ENCODE measurements at regions not wholly inside any gene's neighbourhood (a gene's known extent, or its start where the extent isn't known, plus 50 kb on each side); places are given as distances from the start of the nearest gene placed in this dataset.

- Histone ChIP-seq H3K9ac (ENCODE audit: low read length) (no peak overlapping the region), H3K4me1 (ENCODE audit: control insufficient read depth, insufficient read depth, low read length) (no peaks in the 10 kb centered on the region), H3K4me3 (ENCODE audit: low read length) (no peak overlapping the region), H3K27me3 (ENCODE audit: control insufficient read depth, insufficient read depth, low read length) (no peaks in the 10 kb centered on the region), H3K27ac (ENCODE audit: low read depth, low read length) (no peak overlapping the region), H3K36me3 (ENCODE audit: control insufficient read depth, insufficient read depth, low read length) (no peaks in the 10 kb centered on the region)
Measured at GRCh38 chr18:64650068-64650467, 501.2 kb upstream of the LINC00305 start.

GRCh38 chr18:64645753-64646152 lies 496.9 kb upstream of the LINC00305 start:
- Histone ChIP-seq H3K36me3 (ENCODE audit: control insufficient read depth, insufficient read depth, low read length) (no peaks in the 10 kb centered on the region), H3K4me1 (ENCODE audit: control insufficient read depth, insufficient read depth, low read length) (no peaks in the 10 kb centered on the region), H3K27me3 (ENCODE audit: control insufficient read depth, insufficient read depth, low read length) (no peaks in the 10 kb centered on the region), H3K4me3 (ENCODE audit: low read length) (no peak overlapping the region), H3K9ac (ENCODE audit: low read length) (no peak overlapping the region), H3K27ac (ENCODE audit: low read depth, low read length) (no peak overlapping the region)

- Histone ChIP-seq H3K4me1 (ENCODE audit: control insufficient read depth, insufficient read depth, low read length) (no peaks in the 10 kb centered on the region), H3K27ac (ENCODE audit: low read depth, low read length) (no peak overlapping the region), H3K9ac (ENCODE audit: low read length) (no peak overlapping the region), H3K36me3 (ENCODE audit: control insufficient read depth, insufficient read depth, low read length) (no peaks in the 10 kb centered on the region), H3K4me3 (ENCODE audit: low read length) (no peak overlapping the region), H3K27me3 (ENCODE audit: control insufficient read depth, insufficient read depth, low read length) (no peaks in the 10 kb centered on the region)
Measured at GRCh38 chr18:64639536-64639935, 490.6 kb upstream of the LINC00305 start.

DNA sequence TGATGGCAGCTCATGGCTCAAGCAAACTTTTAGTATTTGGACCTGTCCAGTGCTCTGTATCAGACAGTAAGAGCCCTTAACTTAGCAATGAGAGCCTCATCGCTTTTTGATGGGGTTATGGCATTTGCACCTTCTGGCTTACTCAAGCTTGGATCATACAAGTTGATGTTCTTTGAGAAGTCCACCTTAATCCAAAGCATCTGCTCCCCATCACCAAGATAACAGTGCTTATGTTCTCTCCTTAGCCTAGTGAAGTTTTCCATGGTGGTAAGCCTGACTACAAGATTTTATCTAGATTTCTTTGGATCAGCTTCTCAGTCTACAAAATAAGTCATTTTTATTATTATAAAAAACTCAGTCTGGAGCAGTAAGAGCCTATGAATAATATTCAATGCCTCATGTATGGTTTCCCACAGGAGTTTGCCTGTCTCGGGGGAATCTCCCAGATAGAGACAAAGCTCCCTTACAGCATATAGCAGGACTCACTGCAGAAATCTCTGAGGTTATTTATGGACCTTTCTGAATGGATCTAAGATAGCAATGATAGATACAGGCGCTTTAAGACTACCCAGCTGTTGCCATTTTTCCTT lies 472.2 kb upstream of the LINC00305 start:
- no peaks in the 10 kb centered on the region for H3K4me1 ChIP-seq (ENCODE audit: control insufficient read depth, insufficient read depth, low read length)

GRCh38 chr18:64618390-64618789 lies 469.5 kb upstream of the LINC00305 start:
- Histone ChIP-seq H3K9ac (ENCODE audit: low read length) (no peak overlapping the region), H3K27ac (ENCODE audit: low read depth, low read length) (no peak overlapping the region), H3K4me1 (ENCODE audit: control insufficient read depth, insufficient read depth, low read length) (no peaks in the 10 kb centered on the region), H3K4me3 (ENCODE audit: low read length) (no peak overlapping the region), H3K36me3 (ENCODE audit: control insufficient read depth, insufficient read depth, low read length) (no peaks in the 10 kb centered on the region), H3K27me3 (ENCODE audit: control insufficient read depth, insufficient read depth, low read length) (no peaks in the 10 kb centered on the region)

More for the DNA sequence above, 472.2 kb upstream of the LINC00305 start:
- Histone ChIP-seq H3K27ac (ENCODE audit: low read depth, low read length) (no peak overlapping the region), H3K27me3 (ENCODE audit: control insufficient read depth, insufficient read depth, low read length) (no peaks in the 10 kb centered on the region), H3K9ac (ENCODE audit: low read length) (no peak overlapping the region), H3K4me3 (ENCODE audit: low read length) (no peak overlapping the region), H3K36me3 (ENCODE audit: control insufficient read depth, insufficient read depth, low read length) (no peaks in the 10 kb centered on the region)

DNA sequence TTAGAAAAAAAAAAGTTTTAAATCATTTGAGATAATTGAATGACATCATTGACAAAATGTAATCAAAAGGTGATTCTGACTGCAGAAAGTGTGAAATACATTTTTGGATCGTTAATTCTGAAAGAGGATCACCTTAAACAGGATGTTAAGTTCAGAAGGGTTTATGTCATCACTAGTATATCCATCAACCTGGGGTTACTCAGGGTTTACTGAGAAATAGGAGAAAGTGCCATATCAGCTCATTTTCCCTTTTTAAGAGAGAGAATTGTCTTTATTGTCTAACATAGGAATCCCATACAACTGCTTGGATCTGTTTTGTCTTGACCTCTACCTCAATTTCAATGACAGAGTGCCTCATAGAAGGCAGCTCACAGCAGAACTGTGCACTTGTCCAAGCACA lies 466.1 kb upstream of the LINC00305 start:
- Histone ChIP-seq H3K4me1 (ENCODE audit: control insufficient read depth, insufficient read depth, low read length) (no peaks in the 10 kb centered on the region), H3K9ac (ENCODE audit: low read length) (no peak overlapping the region), H3K36me3 (ENCODE audit: control insufficient read depth, insufficient read depth, low read length) (no peaks in the 10 kb centered on the region), H3K4me3 (ENCODE audit: low read length) (no peak overlapping the region), H3K27me3 (ENCODE audit: control insufficient read depth, insufficient read depth, low read length) (no peaks in the 10 kb centered on the region), H3K27ac (ENCODE audit: low read depth, low read length) (no peak overlapping the region)

DNA sequence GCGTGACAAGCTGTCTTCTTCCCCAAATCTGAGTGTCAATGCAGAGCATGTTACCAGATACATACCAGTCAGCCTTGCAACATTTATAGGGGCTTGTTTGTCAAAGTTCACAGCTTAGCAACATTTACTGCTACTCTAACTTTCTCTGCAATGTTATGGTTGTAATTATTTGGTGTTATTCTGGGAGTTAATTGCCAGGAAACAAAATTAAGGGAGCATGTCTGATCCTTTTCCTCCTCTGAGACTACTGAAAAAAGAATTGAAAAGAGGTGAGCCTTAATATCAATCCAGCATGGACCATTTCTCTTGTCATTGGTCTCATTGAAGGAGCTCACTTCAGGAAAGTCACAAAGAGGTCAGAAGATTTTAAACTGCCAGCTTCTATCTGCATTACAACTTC lies 465.6 kb upstream of the LINC00305 start:
- Histone ChIP-seq H3K4me1 (ENCODE audit: control insufficient read depth, insufficient read depth, low read length) (no peaks in the 10 kb centered on the region), H3K27me3 (ENCODE audit: control insufficient read depth, insufficient read depth, low read length) (no peaks in the 10 kb centered on the region), H3K36me3 (ENCODE audit: control insufficient read depth, insufficient read depth, low read length) (no peaks in the 10 kb centered on the region), H3K4me3 (ENCODE audit: low read length) (no peak overlapping the region), H3K9ac (ENCODE audit: low read length) (no peak overlapping the region), H3K27ac (ENCODE audit: low read depth, low read length) (no peak overlapping the region)

DNA sequence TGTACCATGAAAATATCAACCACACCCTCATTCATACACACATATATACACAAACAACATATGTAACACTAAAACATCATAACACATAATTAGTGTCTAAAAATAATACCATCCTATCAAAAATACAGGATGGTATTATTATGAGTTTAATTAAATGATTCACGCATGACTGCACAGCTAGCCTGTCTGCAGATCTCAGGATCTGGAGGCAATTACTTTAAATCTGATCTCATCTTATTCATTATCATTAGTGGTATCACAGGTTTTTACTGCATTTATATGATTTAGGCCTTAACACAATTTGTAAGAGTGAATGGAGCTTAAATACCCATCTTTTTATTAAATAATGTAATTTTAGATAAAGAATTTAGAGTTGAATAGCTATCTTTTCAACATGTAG lies 443.4 kb upstream of the LINC00305 start:
- Histone ChIP-seq H3K36me3 (ENCODE audit: control insufficient read depth, insufficient read depth, low read length) (no peaks in the 10 kb centered on the region), H3K4me1 (ENCODE audit: control insufficient read depth, insufficient read depth, low read length) (no peaks in the 10 kb centered on the region), H3K9ac (ENCODE audit: low read length) (no peak overlapping the region), H3K4me3 (ENCODE audit: low read length) (no peak overlapping the region), H3K27ac (ENCODE audit: low read depth, low read length) (no peak overlapping the region), H3K27me3 (ENCODE audit: control insufficient read depth, insufficient read depth, low read length) (no peaks in the 10 kb centered on the region)

- Histone ChIP-seq H3K4me1 (ENCODE audit: control insufficient read depth, insufficient read depth, low read length) (no peaks in the 10 kb centered on the region), H3K27ac (ENCODE audit: low read depth, low read length) (no peak overlapping the region), H3K27me3 (ENCODE audit: control insufficient read depth, insufficient read depth, low read length) (no peaks in the 10 kb centered on the region), H3K9ac (ENCODE audit: low read length) (no peak overlapping the region), H3K36me3 (ENCODE audit: control insufficient read depth, insufficient read depth, low read length) (no peaks in the 10 kb centered on the region), H3K4me3 (ENCODE audit: low read length) (no peak overlapping the region)
Measured at GRCh38 chr18:64589000-64589399, 440.1 kb upstream of the LINC00305 start.

DNA sequence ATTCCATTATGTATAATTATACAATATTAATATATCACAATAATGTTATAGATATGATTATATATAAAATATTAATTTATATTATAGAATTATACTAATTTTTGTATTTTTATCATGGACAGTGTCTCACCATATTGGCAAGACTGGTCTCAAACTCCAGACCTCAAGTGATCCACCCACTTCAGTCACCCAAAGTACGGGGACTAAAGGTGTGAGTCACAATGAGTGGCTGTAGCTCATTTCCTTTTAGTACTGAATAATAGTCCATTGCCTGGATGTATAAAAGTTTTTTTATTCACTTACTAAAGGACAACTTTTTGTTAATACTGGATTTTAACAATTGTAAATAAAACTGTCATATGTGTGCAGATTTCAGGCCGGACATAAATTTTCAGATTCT lies 417.6 kb upstream of the LINC00305 start:
- Histone ChIP-seq H3K27me3 (ENCODE audit: control insufficient read depth, insufficient read depth, low read length) (no peaks in the 10 kb centered on the region), H3K4me3 (ENCODE audit: low read length) (no peak overlapping the region), H3K36me3 (ENCODE audit: control insufficient read depth, insufficient read depth, low read length) (no peaks in the 10 kb centered on the region), H3K9ac (ENCODE audit: low read length) (no peak overlapping the region), H3K27ac (ENCODE audit: low read depth, low read length) (no peak overlapping the region), H3K4me1 (ENCODE audit: control insufficient read depth, insufficient read depth, low read length) (no peaks in the 10 kb centered on the region)

- no peaks in the 10 kb centered on the region for H3K4me1 ChIP-seq (ENCODE audit: control insufficient read depth, insufficient read depth, low read length)
- H3K9ac ChIP-seq (ENCODE audit: low read length) = no peak overlapping the region
- H3K27ac ChIP-seq (ENCODE audit: low read depth, low read length) = no peak overlapping the region
- H3K27me3 ChIP-seq (ENCODE audit: control insufficient read depth, insufficient read depth, low read length) = no peaks in the 10 kb centered on the region
- H3K36me3 ChIP-seq (ENCODE audit: control insufficient read depth, insufficient read depth, low read length) = no peaks in the 10 kb centered on the region
- no peak overlapping the region for H3K4me3 ChIP-seq (ENCODE audit: low read length)
Measured at GRCh38 chr18:64562651-64563050, 413.8 kb upstream of the LINC00305 start.

DNA sequence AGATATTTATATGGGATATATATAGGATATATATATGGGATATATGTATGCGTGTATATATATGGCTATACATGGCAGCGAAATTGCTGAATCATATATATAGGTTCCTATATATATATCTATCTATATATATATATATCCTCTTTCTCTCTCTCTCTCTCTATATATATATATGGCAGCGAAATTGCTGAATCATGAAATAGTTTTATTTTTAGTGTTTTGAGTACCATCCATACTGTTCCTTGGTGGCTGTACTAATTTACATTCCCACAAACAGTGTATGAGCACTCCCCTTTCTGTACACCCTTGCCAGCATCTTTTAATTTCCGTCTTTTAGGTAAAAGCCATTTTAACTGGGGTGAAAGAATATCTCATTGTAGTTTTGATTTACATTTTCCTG lies 397.6 kb upstream of the LINC00305 start:
- no peaks in the 10 kb centered on the region for H3K36me3 ChIP-seq (ENCODE audit: control insufficient read depth, insufficient read depth, low read length)
- no peaks in the 10 kb centered on the region for H3K27me3 ChIP-seq (ENCODE audit: control insufficient read depth, insufficient read depth, low read length)
- H3K9ac ChIP-seq (ENCODE audit: low read length) = no peak overlapping the region
- H3K27ac ChIP-seq (ENCODE audit: low read depth, low read length) = no peak overlapping the region
- H3K4me3 ChIP-seq (ENCODE audit: low read length) = no peak overlapping the region
- H3K4me1 ChIP-seq (ENCODE audit: control insufficient read depth, insufficient read depth, low read length) = no peaks in the 10 kb centered on the region

DNA sequence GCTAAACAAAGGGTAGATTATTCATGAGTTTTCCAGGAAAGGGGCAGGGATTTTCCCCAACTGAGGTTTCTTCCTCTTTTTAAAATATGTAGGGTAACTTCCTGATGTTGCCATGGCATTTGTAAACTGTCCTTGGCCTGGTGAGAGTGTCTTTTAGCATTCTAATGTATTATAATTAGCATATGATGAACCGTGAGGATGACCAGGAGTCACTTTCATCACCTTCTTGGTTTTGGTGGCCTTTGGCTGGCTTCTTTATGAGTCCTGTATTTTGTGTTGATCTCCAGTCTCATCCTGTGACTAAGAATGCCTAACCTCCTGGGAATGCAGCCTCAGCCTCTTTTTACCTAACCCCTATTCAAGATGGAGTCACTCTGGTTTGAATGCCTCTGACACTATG lies 391.0 kb upstream of the LINC00305 start:
- Histone ChIP-seq H3K9ac (ENCODE audit: low read length) (no peak overlapping the region), H3K27ac (ENCODE audit: low read depth, low read length) (no peak overlapping the region)

More for the DNA sequence above, 391.0 kb upstream of the LINC00305 start:
- H3K4me3 ChIP-seq (ENCODE audit: low read length) = no peak overlapping the region
- no peaks in the 10 kb centered on the region for H3K27me3 ChIP-seq (ENCODE audit: control insufficient read depth, insufficient read depth, low read length)
- H3K36me3 ChIP-seq (ENCODE audit: control insufficient read depth, insufficient read depth, low read length) = no peaks in the 10 kb centered on the region
- no peaks in the 10 kb centered on the region for H3K4me1 ChIP-seq (ENCODE audit: control insufficient read depth, insufficient read depth, low read length)
